Type B pancreatic cell (in vitro differentiated cells): ENCODE measurements at regions not wholly inside any gene's neighbourhood (a gene's known extent, or its start where the extent isn't known, plus 50 kb on each side); places are given as distances from the start of the nearest gene placed in this dataset.

Experiments
- DNase-seq: peaks from one replicate; pipeline ENCODE4 v3.0.0; 2021; ENCODE audit warnings: mixed read lengths; ENCODE audit not compliant: unreplicated experiment; ENCODE audit errors: extremely low spot score
- H3K27ac Mint-ChIP-seq: 2 replicates; pipeline ENCODE4 v1.8.0; 2021; ENCODE audit warnings: mild to moderate bottlenecking, mixed read lengths
- H3K27me3 Mint-ChIP-seq: 2 replicates; pipeline ENCODE4 v1.8.0; 2021; ENCODE audit warnings: mixed read lengths
- H3K36me3 Mint-ChIP-seq: 2 replicates; pipeline ENCODE4 v1.8.0; 2021; ENCODE audit warnings: mixed read lengths
- H3K4me1 Mint-ChIP-seq: one replicate; pipeline ENCODE4 v1.8.0; 2021; ENCODE audit warnings: mixed read lengths; ENCODE audit not compliant: unreplicated experiment
- H3K4me3 Mint-ChIP-seq: 2 replicates; pipeline ENCODE4 v1.8.0; 2021; ENCODE audit warnings: mild to moderate bottlenecking, mixed read lengths
- H3K9me3 Mint-ChIP-seq: 2 replicates; pipeline ENCODE4 v1.8.0; 2021; ENCODE audit warnings: mixed read lengths
- CTCF ChIP-seq: fragments of 200-600 bp; sonication (generic); conservative IDR thresholded peaks from 2 replicates; pipeline ENCODE4 v1.5.0; 2021; ENCODE audit warnings: antibody characterized with exemption, mild to moderate bottlenecking

DNA sequence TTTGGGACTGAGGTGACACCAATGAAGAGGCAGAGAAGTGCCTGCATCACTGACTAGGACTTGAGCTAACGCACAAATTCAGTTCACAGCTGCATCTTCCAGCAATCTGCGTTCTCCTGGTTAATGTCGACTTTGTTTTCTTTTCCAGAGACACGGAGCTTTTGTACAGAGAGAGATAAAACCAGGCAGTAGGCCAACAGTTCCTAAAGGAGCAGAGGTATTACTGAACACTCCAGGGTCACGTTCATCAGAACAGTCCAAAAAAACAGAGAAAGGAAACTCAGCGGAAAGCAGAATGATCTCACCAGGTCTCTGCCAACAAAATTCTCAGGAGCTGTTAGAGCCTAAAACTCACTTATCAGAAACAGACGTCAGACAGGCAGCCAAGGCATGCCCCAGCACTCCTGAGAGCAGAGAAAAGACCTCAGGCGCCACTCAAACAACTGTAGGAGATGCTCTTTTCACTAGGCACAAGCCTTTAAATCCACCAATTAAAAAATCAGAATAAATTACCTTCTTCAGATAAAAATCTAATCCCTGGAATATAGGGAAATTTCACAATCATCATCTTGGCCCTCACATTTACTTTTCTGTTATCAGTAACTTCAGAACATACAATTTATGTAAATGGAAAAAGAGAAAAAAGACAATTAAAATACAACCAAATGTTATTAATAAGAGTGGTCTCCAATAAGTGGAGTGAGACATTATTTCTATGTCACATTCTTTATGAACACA is 95.9 kb upstream of the SPTBN1 start:
- H3K27ac Mint-ChIP-seq: peak overlapping the region; percentile 10

DNA sequence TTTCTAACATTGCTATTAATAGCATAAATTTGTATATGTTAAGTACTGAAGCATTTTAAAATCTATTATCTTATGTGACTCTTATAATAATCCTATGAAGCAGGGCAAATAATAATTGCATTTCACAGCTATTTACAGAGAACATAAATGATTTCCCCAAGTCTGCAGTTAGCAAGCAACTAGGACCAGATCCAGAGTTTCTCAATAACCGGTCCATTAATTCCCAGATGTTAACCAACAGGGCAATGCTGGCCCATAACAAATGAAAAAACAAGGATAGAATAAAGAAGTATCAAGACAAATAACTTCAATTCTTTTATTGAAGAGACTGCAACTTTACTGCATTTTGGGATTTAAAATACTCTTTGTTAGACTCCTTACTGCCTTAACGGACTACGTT is 91.7 kb upstream of the SPTBN1 start:
- Mint-ChIP-seq H3K27ac (no peak overlapping the region), H3K4me3 (no peak overlapping the region), H3K4me1 (peaks cover 8% of the 10 kb centered on the region), H3K36me3 (no peaks in the 10 kb centered on the region), H3K9me3 (no peaks in the 10 kb centered on the region), H3K27me3 (no peaks in the 10 kb centered on the region)
- no peak for TF ChIP-seq CTCF
- no peak for DNase-seq

More for the DNA sequence above, 95.9 kb upstream of the SPTBN1 start:
- TF ChIP-seq CTCF: no peak
- Mint-ChIP-seq H3K4me1 (peaks cover 8% of the 10 kb centered on the region), H3K4me3 (peak overlapping the region; percentile 21), H3K9me3 (no peaks in the 10 kb centered on the region), H3K36me3 (no peaks in the 10 kb centered on the region), H3K27me3 (no peaks in the 10 kb centered on the region)
- DNase-seq: no peak

GRCh38 chr2:54365661-54366060 is 90.5 kb upstream of the SPTBN1 start:
- Mint-ChIP-seq H3K27ac (no peak overlapping the region), H3K9me3 (no peaks in the 10 kb centered on the region), H3K27me3 (no peaks in the 10 kb centered on the region), H3K4me3 (no peak overlapping the region), H3K4me1 (peaks cover 2% of the 10 kb centered on the region), H3K36me3 (no peaks in the 10 kb centered on the region)
- DNase-seq: no peak
- no peak for TF ChIP-seq CTCF

DNA sequence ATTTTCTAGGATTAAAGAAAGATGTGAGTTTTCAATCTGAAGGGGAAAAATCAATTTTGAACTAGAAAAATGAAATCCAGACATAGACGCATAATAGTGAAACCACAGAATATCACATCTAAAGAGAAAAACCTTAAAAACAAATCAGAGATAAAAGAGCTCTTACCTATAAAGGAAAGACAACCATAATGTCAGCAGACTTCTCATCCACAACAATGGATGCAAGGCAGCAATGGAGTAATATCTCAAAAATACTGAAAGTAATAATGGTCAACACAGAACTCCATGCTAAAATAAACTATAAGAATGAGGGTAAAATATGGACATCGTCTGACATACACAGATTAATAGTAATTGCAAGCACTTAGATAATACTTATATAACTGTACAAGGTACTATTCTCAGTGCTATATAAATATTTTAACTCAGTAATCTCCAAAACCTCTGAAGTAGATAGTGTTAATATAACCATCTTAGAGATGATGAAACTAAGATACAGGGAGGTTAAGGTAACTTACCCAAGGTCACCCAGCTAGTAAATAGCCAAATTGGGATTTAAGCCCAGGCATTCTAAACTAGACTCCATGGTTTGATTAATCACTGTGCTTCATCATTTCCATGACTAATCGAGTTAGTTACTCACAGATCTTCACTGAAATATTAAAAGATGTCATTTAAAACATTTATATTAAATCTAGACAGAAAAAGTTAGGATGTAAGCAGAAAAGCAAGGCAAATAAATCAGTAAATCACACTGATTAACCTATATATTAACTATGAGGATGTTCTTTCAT is 89.4 kb upstream of the SPTBN1 start:
- Mint-ChIP-seq H3K4me3 (no peak overlapping the region), H3K27me3 (no peaks in the 10 kb centered on the region), H3K27ac (no peak overlapping the region), H3K9me3 (no peaks in the 10 kb centered on the region), H3K4me1 (peaks cover 8% of the 10 kb centered on the region), H3K36me3 (no peaks in the 10 kb centered on the region)
- TF ChIP-seq CTCF: no peak
- no peak for DNase-seq

GRCh38 chr2:54370405-54371104 is 85.6 kb upstream of the SPTBN1 start:
- Mint-ChIP-seq H3K27ac (no peak overlapping the region), H3K4me3 (no peak overlapping the region), H3K4me1 (peaks cover 16% of the 10 kb centered on the region), H3K9me3 (peaks cover 4% of the 10 kb centered on the region), H3K27me3 (no peaks in the 10 kb centered on the region), H3K36me3 (peaks cover 3% of the 10 kb centered on the region)
- DNase-seq: no peak
- TF ChIP-seq CTCF: no peak
